ENCODE measurements at regions not wholly inside any gene's neighbourhood (a gene's known extent, or its start where the extent isn't known, plus 50 kb on each side); places are given as distances from the start of the nearest gene placed in this dataset.

DNA sequence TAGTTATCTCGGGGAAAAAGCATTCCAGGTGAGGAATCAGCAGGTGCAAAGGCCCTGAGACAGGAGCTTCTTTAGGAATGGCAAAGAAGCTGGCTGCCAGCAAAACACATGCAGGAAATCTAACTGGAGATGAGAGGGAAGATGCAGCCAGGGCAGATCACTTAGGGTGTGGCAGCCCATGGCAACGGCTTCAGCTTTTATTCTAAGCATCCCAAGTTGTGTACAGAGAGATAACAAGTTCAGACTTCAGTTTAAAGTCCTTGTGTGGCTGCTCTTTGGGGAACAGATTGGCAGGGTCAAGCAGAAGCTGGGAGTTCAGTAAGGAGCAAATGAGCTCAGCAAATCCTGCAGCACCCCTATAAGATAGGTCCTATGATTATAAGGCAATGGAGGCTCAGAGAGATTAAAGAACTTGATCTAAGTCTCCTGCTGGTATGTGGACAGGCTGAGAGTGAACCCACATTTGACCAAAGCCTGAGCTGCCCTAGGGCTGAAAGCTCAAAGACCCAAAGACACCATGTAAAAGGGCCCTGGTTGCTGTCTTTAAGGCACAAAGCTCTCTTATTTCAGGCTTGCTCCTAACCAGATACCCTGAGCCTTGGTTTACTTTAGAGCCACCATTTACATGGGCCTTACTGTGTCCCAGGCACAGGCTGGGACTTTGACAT is 466.8 kb downstream of the SOX6 start:
- DNase-seq = no peak

DNA sequence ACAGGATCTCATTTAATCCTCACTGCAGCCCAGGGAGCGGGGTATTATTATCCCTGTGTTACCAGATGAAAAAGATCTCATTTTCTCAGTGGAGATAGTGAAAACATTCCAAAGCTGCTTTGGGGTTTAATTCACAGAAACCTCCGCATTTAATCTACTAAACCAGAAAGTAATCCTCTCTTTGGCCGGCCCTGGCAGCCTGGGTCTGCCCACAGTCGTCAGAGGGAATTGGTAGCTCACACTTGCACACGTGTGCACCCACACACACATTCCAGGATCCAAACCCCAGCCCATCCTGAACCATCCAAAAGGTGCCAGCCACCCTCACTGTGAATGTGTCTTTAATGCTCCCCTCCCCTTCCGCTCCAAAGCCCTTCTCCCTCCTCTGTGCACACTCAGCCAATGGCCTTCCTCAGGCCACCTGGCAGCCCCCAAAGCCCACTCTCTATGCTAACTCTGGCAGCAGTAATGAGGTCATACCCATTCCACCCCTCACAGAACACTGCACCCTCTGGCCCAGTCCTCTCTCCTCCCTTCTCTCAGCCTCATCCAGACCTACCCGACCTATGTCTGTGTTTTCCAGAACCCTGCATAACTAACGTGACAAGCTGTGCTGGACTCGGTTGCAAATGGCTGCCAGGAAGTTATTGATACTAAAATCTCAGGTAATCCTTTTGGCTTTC is 466.2 kb downstream of the SOX6 start:
- DNase-seq = no peak

DNA sequence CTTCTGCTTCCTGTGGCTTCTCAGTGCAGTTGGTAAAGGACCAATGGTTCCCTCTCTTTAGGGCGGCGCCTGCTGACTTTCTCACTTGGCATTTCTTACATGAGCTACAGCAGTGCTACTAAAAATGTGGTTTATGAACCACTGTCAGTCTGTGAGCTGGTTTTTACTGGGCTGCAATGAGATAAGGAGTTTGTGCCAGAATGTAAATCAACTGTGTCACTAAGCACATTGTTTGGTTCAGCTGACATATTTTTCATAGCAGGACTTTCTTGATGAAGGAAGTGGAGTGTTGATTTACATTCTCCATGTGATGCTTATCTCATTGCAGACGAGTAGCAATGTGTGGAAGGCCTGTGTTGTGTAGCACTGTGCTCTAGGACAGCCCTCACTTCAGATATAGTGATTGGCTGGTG is 463.3 kb downstream of the SOX6 start:
- DNase-seq = no peak

DNA sequence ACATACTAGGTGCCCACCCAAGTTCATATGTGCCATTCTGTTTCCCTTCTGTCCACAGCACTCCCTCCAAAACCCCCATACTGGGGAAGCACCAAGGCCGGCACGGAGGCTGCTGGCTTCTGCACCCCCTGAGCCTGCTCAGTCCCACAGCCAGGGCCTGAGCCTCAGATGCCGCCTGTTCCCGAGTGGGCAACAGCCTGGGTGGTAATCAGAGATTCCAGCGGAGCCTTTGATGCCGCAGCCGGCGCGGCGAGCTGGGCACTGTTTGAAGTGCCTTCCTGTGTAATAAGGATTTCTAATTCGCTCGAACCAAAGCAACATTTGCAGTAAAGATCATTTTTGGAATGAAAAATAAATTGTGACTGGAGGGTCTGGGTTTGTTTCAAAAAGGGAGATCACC is 460.3 kb downstream of the SOX6 start:
- no peak for DNase-seq

DNA sequence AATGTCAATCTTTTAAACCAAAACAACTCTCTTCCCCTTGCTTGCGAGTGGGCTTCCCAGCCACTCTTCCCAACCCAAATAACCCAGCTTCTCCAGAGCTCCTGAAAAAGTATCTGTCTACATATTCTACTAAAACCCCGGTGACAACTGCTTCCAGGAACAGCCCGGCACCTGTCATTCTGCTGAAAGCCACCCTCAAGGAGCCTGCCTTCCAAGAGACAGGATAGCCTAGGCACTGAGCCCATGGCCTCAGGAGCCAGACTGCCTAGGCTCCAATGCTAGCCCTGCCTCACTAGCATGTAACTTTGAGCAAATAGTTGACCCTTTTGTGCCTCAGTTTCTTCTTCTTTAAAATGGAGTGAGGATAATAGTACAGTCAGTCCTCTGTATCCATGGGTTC is 459.8 kb downstream of the SOX6 start:
- no peak for DNase-seq

DNA sequence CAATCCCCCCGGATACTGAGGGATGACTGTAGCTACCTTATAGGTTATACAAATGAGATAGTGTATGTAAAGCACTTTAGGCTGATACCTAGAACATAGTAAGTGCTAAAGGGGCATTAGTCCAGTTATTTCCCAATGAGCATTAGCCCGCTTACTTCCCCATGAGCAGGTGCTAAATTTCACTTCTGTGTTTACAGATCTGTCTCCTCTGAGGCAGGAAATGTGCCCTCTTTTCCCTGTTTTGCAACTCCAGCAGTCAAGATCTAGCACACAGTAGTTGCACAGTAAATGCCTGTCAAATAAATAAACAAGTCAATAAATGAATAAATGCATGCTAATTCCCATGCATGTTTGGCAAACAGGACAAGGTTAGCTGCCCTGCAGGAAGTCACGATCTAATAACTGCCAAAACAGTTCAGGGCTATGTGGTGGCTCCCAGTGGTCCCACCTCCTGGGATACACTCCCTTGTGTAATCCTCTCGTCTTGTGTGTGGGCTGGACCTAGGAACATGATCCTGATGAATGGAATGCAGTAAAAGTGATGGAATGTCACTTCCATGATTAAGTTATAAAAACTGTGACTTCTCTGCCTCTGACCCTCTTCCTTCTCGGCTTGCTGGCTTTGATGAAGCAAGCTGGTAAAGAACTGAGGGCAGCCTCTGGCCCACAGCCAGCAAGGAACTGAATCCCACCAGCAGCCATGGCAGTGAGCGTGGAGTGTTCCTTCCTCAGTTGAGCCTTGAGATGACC is 459.0 kb downstream of the SOX6 start:
- no peak for DNase-seq

DNA sequence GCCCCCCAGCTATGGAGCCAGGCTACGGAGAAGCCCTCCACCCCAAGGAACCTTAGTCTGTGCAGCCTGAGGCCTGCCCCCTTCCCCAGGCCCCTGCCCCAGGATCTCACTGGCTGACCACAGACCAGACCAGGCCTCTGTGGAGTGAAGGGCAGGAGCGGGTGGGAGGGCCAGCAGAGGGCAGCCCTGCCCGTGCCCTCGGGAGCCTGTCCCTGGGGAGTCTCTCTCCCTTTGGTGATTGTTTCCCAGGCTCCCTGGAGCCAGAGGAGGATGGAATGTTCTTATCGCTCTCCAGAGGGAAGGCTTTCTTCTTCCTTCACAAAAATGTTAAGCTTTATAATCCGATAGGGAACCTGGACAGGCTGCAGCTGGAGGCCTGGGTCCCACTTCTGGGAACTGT is 455.3 kb downstream of the SOX6 start:
- no peak for DNase-seq

DNA sequence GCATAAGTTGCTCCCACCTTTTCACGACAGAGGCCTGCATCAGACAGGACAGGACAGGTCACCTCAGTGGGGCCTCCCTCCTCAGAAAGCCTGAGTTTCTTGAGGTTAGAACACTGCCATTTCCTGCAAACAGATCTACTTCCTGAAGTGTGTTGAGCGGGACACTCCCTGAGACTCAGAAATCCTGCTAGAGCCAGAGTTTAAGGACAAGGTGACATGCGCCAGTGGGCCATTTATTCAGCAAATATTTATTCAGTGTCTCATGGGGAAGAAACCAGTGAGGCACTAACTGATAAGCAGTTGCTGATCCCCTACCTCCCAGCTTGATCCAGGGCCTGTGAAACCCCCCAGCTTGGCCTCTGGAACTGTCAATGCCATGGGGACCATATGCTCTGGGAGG is 454.6 kb downstream of the SOX6 start:
- DNase-seq = no peak

DNA sequence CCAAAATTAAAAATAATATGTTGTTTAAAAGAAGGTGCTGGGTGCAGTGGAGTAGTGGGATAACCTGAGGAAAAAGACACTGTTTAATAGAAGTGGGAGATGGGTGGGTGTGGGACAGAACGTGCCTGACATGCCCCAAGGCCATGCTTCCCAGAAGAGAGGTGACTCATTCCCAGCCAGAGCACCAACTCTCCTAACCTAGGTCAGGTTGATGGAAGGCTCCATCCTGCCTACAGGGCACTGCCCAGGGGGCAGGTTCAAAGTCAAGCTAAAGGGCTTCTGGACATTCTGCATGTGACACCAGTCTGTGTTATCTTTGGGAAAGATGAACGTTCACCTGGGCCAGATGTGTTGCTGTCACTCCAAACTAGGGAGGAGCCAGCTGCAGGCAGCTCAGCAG is 453.1 kb downstream of the SOX6 start:
- no peak for DNase-seq

DNA sequence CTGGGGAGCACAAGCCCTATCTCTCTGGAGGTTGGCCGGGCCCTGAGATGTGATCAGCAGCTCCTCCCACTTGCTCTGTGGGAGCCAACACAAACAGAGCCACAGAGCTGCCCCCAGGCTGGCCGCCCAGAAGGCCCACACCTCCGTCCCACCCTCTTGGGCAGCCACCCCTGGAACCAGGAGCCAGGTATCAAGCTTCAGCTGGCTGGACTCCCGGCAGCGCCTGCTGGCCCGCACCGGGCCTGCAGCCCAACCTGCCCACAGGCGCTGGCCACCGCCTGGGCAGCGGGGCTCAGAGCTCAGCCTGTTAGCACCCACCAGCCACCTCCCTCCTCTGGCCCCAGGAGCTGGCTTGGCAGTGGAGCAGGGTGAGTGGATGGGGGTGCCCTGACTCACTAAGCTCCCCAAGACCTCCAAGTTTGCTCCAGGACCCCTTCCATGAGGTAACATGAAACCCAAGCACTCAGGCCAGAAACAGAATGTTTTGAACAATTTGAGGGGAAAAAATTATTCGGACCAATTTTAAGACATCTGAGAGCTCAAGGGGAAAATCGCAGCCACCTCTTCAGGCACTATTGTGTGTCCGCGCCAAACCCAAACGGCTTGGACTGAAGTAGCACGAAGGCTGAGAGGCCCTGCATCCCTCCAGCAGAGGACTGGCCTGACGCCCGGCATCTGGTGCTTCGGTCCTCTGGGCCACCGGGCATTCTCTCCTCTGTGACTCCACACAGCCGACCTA is 450.8 kb downstream of the SOX6 start:
- DNase-seq = no peak

DNA sequence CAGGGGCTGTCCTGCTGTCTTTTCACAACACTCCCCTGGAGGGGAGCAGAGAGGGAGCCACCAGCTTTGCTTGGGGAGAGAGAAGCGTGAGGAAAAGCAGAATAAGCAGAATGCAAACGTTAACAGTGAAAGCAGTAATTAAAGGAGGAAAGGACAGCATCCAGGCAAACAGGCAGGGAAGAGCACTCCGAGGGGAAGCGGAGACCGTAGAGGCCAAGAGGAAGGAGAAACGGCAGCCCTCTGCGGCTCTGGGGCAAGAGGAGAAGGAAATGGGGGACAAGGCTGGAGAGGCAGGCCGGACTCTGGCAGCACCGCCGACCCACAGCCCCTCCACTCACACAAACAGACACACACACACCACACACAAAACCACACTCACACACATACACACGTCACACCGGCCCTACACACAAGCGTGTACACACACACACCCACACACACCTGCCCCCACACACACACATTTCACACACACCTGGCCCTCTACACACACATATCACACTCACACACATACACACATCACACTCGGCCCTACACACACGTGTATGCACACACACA is 449.8 kb downstream of the SOX6 start:
- no peak for DNase-seq

DNA sequence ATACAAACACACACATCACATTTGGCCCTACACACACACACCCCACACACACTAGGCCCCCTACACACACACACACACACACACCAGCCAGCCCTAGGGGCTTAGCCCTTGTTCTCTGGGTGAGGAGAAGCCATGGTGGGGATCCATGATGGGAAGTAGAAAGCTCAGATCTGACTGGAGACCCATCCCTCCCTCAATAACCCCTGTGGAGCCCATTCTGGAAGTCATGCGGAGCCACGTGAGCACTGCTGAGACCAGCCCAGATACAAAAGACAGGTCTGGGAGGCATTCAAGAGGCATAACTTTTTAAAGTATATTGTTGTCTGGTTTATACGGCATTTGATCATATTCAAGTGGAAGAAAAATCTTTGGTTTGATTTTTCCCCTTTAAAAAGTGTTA is 448.5 kb downstream of the SOX6 start:
- DNase-seq = no peak

DNA sequence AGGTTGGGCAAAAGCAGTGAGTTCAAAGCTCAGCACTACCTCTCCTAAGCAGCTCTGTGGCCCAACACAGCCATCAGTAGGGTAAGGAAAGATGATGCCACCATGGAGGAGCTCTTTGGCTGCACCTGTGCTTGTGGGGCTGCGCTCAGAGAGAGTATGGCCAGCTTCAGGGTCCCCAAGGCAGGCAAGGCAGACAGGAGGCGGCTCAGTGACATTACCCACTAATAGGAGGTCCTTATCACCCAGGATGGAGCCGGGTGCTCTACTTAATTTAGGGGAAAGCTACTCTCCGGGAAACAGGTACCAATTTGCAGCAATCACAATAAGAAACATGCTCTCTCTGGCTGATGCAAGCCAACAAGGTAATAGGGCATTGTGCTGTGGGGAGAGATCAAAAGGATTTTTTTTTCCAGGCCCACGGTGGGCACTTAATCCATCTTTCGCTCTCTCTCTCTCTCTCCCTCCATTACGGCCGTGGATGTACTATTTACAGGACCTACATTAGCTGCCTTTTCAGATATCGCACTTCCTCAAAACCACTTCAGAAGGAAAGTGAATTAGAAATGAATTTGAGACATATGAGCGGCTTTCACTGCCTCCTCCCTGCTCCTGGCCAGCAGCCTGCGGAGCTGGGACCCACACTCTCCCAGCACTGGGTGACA is 446.3 kb downstream of the SOX6 start:
- no peak for DNase-seq

DNA sequence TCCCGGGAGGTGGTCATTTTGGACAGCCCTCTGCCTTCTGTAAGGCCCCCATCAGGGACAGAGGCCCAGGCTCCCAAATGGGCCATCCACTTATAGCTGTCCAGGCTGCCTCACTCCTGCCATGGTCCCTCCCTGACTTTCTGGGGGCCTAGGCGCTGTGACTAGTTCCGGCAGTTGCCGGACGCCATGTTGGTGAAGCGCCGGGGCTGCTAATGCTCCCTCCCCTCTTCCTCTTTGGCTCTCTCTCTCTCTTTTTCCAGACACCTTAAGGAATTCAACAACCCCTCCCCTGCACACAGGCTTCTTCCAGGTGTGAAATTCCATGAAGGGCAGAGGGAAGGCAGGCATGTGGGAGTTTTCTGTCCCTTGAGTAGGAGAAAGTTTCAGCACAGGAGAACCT is 445.6 kb downstream of the SOX6 start:
- DNase-seq = no peak

DNA sequence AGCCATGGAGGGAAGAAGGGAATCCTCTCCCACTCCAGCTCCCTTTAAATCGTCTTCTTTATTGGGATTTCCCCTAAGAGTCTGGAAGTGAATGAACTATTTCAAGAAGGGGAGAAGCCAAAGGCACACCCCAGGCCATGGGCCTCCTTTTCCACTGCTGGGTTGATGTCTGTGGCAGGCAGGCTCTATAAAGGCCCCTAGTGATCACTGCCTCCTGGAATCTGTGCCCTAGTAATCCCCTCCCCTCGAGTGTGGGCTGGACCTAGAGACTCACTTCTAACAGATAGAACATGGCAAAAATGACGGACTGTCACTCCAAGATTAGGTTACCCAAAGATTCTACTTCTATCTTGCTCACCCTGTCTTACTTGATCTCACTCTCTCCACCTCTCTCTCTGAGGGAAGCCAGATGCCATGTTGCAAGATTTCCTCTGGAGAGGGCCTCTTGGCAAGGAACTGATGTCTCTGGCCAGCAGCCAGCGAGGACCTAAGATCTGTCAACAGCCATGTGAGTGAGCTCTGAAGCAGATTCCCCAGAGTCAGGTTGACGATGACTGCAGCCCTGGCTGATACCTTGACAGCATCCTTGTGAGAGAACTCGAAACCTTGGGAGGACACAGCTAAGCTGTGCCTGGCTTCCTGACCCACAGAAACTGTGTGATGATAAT is 444.8 kb downstream of the SOX6 start:
- DNase-seq = peak; percentile 7

DNA sequence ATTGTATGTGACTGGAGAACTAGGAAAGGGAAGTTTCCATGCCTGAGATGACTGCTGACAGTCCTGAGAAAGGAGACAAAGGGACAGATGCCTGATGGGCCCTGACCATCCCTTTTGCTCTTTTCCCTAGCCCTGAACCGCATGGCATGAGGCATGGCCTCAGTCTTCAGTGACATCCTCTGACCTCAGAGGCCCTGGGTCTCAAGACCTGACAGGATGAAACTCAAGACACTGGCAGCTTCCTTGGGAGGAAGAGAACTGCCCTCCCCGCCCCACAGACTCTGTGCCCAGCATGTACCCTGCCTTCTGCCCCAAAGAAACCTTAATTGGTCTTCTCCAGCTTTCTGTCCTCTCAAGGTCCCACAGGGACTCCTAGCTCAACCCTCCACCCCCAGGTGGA is 444.1 kb downstream of the SOX6 start:
- no peak for DNase-seq

DNA sequence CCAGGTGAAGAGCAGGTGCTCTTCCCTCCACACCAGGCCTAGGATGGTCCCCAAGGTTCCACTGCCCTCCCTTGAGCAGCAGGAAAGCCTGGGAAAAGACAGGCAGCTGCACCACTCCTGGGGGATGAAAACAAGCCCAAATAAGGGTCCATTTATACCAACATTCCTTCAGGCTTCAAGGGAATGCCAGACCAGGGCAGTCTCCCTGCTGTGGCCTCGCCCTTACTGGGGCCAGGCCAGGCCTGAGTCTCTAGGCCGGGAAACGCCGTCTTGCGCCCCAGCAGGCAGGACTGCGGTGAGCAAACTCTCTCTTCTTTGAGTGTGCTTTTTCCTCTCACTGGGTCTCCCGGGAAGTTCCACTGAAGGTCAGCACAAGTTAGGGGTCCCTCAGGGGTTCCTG is 443.5 kb downstream of the SOX6 start:
- no peak for DNase-seq

DNA sequence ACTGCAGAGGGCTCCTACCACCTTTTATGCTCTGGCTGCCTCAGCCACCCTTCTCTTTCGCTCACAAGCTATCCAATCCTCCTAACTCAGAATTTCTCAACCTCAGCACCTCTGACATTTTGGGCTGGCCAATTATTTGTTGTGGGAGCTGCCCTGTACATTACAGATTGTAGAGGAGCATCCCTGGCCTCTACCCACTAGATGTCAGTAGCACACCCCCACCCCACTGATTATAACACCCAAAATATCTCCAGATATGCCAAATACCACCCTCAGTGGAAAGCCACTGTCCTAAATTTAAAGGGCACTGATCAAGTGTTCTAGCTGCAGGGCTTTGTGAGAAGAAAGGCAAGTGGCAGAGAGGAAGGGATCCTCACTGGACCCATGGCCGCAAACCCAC is 443.1 kb downstream of the SOX6 start:
- no peak for DNase-seq
